DMS114 treated with DMSO at 0.1 percent for 48 hours (cell line): ENCODE measurements at regions not wholly inside any gene's neighbourhood (a gene's known extent, or its start where the extent isn't known, plus 50 kb on each side); places are given as distances from the start of the nearest gene placed in this dataset.

ENCODE experiments used
- DNase-seq: peaks from one replicate; lab custom pipeline; 2025; ENCODE audit not compliant: unreplicated experiment; lab: John Stamatoyannopoulos, UW

GRCh38 chr17:69716556-69716955 is 302.1 kb downstream of the MAP2K6 start:
- no peak for DNase-seq

- no peak for DNase-seq
Measured at GRCh38 chr17:69717214-69717613, 302.7 kb downstream of the MAP2K6 start.

GRCh38 chr17:69717819-69718218 is 303.3 kb downstream of the MAP2K6 start:
- no peak for DNase-seq

GRCh38 chr17:69719474-69720048 is 305.1 kb downstream of the MAP2K6 start:
- DNase-seq = no peak

- DNase-seq = no peak
Measured at GRCh38 chr17:69722518-69722917, 308.0 kb downstream of the MAP2K6 start.

GRCh38 chr17:69723316-69723715 is 308.8 kb downstream of the MAP2K6 start:
- no peak for DNase-seq

- no peak for DNase-seq
Measured at GRCh38 chr17:69723741-69724140, 309.2 kb downstream of the MAP2K6 start.

GRCh38 chr17:69724238-69724637 is 309.7 kb downstream of the MAP2K6 start:
- no peak for DNase-seq

- DNase-seq = no peak
Measured at GRCh38 chr17:69725146-69725545, 310.6 kb downstream of the MAP2K6 start.

GRCh38 chr17:69728816-69729215 is 314.3 kb downstream of the MAP2K6 start:
- no peak for DNase-seq

GRCh38 chr17:69729944-69730343 is 315.4 kb downstream of the MAP2K6 start:
- no peak for DNase-seq

GRCh38 chr17:69732272-69732918 is 317.9 kb downstream of the MAP2K6 start:
- DNase-seq = no peak

- no peak for DNase-seq
Measured at GRCh38 chr17:69733171-69734012, 318.9 kb downstream of the MAP2K6 start.

GRCh38 chr17:69734656-69735055 is 320.2 kb downstream of the MAP2K6 start:
- no peak for DNase-seq

GRCh38 chr17:69735285-69735684 is 320.8 kb downstream of the MAP2K6 start:
- DNase-seq = no peak

GRCh38 chr17:69743091-69743490 is 328.6 kb downstream of the MAP2K6 start:
- no peak for DNase-seq

- no peak for DNase-seq
Measured at GRCh38 chr17:69744512-69745070, 330.1 kb downstream of the MAP2K6 start.

- DNase-seq = no peak
Measured at GRCh38 chr17:69749911-69750310, 325.1 kb upstream of the KCNJ16 start.

- no peak for DNase-seq
Measured at GRCh38 chr17:69757688-69758430, 317.2 kb upstream of the KCNJ16 start.

GRCh38 chr17:69760562-69760961 is 314.5 kb upstream of the KCNJ16 start:
- DNase-seq = no peak

- no peak for DNase-seq
Measured at GRCh38 chr17:69761011-69761410, 314.0 kb upstream of the KCNJ16 start.
